HepG2 (cell line): ENCODE measurements at regions not wholly inside any gene's neighbourhood (a gene's known extent, or its start where the extent isn't known, plus 50 kb on each side); places are given as distances from the start of the nearest gene placed in this dataset.

Experiments used
- EZH2 ChIP-seq: conservative IDR thresholded peaks from 2 replicates; pipeline ENCODE4 v1.6.1; 2012; ENCODE audit warnings: mild to moderate bottlenecking, low read depth, low read length, moderate library complexity
- HOXA3 ChIP-seq: sonication (generic); formaldehyde crosslinking; IDR thresholded peaks from 2 replicates; pipeline ENCODE4 v1.5.0; 2020; ENCODE audit warnings: missing genetic modification reagents
- MIXL1 ChIP-seq: IDR thresholded peaks from 2 replicates; pipeline ENCODE4 v1.6.1; 2016
- PITX1 ChIP-seq: sonication (generic); formaldehyde crosslinking; IDR thresholded peaks from 2 replicates; pipeline ENCODE4 v1.5.1; 2020; ENCODE audit warnings: mild to moderate bottlenecking, missing genetic modification reagents
- REPIN1 ChIP-seq: sonication (generic); formaldehyde crosslinking; IDR thresholded peaks from 2 replicates; pipeline ENCODE4 v1.8.0; 2022; ENCODE audit warnings: missing genetic modification reagents, low read depth, mild to moderate bottlenecking, borderline replicate concordance
- SAP130 ChIP-seq: IDR thresholded peaks from 2 replicates; pipeline ENCODE4 v1.6.1; 2016; ENCODE audit warnings: low read depth
- SMAD9 ChIP-seq: sonication (generic); formaldehyde crosslinking; IDR thresholded peaks from 2 replicates; pipeline ENCODE4 v1.5.1; 2020; ENCODE audit warnings: mild to moderate bottlenecking, missing genetic modification reagents
- ZNF264 ChIP-seq: sonication (generic); formaldehyde crosslinking; IDR thresholded peaks from 2 replicates; pipeline ENCODE4 v1.4.0; 2020; ENCODE audit warnings: missing genetic modification reagents
- ZNF335 ChIP-seq: sonication (generic); formaldehyde crosslinking; IDR thresholded peaks from 2 replicates; pipeline ENCODE4 v1.4.0; 2020; ENCODE audit warnings: missing genetic modification reagents
- ZNF33B ChIP-seq: sonication (generic); formaldehyde crosslinking; IDR thresholded peaks from 2 replicates; pipeline ENCODE4 v1.5.1; 2020; ENCODE audit warnings: mild to moderate bottlenecking, missing genetic modification reagents
- TF ChIP-seq, protein P1 (sequence below): sonication (generic); formaldehyde crosslinking; IDR thresholded peaks from 2 replicates; pipeline ENCODE4 v1.5.0; 2020; ENCODE audit warnings: mild to moderate bottlenecking, missing genetic modification reagents, moderate library complexity
- TF ChIP-seq, protein P2 (sequence below): IDR thresholded peaks from 2 replicates; pipeline ENCODE4 v1.6.1; 2016; ENCODE audit warnings: low read depth, missing genetic modification reagents, missing compliant biosample characterization
- TF ChIP-seq, protein P3 (sequence below): sonication (generic); formaldehyde crosslinking; conservative IDR thresholded peaks from 2 replicates; pipeline ENCODE4 v1.8.0; 2022; ENCODE audit warnings: low read depth, missing genetic modification reagents

DNA sequence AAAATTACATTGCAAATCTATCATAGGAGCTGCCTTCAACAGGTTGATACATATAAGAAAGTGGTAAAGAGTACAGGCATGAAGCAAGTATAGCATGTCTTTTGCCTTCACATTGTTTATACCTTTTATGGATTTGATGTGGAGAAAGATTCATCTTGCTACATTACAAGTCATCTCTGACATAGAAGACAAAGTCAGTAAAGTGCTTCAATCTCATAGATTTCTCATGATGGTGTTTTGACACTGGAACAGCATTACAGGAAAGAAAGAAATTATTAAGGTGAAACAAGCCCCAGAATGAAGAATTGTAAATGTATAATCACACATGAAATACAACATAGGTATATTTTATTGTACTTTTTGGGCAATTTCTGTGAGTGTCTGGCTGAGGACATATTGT lies 580.7 kb upstream of the MMS22L start:
- TF ChIP-seq REPIN1 (CRISPR knock-in tag) (no peak), PITX1 (CRISPR knock-in tag) (no peak), SMAD9 (CRISPR knock-in tag) (no peak), ZNF264 (CRISPR knock-in tag) (no peak), ZNF335 (CRISPR knock-in tag) (no peak), ZNF33B (no peak), HOXA3 (no peak), EZH2 (no peak), MIXL1 (CRISPR knock-in tag) (no peak), SAP130 (CRISPR knock-in tag) (no peak)
- TF ChIP-seq, protein P1, sequence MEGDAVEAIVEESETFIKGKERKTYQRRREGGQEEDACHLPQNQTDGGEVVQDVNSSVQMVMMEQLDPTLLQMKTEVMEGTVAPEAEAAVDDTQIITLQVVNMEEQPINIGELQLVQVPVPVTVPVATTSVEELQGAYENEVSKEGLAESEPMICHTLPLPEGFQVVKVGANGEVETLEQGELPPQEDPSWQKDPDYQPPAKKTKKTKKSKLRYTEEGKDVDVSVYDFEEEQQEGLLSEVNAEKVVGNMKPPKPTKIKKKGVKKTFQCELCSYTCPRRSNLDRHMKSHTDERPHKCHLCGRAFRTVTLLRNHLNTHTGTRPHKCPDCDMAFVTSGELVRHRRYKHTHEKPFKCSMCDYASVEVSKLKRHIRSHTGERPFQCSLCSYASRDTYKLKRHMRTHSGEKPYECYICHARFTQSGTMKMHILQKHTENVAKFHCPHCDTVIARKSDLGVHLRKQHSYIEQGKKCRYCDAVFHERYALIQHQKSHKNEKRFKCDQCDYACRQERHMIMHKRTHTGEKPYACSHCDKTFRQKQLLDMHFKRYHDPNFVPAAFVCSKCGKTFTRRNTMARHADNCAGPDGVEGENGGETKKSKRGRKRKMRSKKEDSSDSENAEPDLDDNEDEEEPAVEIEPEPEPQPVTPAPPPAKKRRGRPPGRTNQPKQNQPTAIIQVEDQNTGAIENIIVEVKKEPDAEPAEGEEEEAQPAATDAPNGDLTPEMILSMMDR (CRISPR knock-in tag): no peak
- TF ChIP-seq, protein P2, sequence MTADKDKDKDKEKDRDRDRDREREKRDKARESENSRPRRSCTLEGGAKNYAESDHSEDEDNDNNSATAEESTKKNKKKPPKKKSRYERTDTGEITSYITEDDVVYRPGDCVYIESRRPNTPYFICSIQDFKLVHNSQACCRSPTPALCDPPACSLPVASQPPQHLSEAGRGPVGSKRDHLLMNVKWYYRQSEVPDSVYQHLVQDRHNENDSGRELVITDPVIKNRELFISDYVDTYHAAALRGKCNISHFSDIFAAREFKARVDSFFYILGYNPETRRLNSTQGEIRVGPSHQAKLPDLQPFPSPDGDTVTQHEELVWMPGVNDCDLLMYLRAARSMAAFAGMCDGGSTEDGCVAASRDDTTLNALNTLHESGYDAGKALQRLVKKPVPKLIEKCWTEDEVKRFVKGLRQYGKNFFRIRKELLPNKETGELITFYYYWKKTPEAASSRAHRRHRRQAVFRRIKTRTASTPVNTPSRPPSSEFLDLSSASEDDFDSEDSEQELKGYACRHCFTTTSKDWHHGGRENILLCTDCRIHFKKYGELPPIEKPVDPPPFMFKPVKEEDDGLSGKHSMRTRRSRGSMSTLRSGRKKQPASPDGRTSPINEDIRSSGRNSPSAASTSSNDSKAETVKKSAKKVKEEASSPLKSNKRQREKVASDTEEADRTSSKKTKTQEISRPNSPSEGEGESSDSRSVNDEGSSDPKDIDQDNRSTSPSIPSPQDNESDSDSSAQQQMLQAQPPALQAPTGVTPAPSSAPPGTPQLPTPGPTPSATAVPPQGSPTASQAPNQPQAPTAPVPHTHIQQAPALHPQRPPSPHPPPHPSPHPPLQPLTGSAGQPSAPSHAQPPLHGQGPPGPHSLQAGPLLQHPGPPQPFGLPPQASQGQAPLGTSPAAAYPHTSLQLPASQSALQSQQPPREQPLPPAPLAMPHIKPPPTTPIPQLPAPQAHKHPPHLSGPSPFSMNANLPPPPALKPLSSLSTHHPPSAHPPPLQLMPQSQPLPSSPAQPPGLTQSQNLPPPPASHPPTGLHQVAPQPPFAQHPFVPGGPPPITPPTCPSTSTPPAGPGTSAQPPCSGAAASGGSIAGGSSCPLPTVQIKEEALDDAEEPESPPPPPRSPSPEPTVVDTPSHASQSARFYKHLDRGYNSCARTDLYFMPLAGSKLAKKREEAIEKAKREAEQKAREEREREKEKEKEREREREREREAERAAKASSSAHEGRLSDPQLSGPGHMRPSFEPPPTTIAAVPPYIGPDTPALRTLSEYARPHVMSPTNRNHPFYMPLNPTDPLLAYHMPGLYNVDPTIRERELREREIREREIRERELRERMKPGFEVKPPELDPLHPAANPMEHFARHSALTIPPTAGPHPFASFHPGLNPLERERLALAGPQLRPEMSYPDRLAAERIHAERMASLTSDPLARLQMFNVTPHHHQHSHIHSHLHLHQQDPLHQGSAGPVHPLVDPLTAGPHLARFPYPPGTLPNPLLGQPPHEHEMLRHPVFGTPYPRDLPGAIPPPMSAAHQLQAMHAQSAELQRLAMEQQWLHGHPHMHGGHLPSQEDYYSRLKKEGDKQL (CRISPR knock-in tag): no peak
- TF ChIP-seq, protein P3, sequence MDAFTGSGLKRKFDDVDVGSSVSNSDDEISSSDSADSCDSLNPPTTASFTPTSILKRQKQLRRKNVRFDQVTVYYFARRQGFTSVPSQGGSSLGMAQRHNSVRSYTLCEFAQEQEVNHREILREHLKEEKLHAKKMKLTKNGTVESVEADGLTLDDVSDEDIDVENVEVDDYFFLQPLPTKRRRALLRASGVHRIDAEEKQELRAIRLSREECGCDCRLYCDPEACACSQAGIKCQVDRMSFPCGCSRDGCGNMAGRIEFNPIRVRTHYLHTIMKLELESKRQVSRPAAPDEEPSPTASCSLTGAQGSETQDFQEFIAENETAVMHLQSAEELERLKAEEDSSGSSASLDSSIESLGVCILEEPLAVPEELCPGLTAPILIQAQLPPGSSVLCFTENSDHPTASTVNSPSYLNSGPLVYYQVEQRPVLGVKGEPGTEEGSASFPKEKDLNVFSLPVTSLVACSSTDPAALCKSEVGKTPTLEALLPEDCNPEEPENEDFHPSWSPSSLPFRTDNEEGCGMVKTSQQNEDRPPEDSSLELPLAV (CRISPR knock-in tag): no peak
